ENCODE measurements at regions not wholly inside any gene's neighbourhood (a gene's known extent, or its start where the extent isn't known, plus 50 kb on each side); places are given as distances from the start of the nearest gene placed in this dataset.

GRCh38 chr18:76113101-76113500 is 381.9 kb downstream of the ZNF516 start:
- TF ChIP-seq CTCF (IDR thresholded peaks at IDR 0.05) (no peak), POLR2A (IDR thresholded peaks at IDR 0.05) (no peak)
